ENCODE measurements at regions not wholly inside any gene's neighbourhood (a gene's known extent, or its start where the extent isn't known, plus 50 kb on each side); places are given as distances from the start of the nearest gene placed in this dataset.
"Not testable (repeated sequence)": the region's sequence is repeated elsewhere in the genome, so short reads cannot be mapped to it uniquely, and the experiment has no call there.

GRCh38 chr20:48492015-48492714, 335.6 kb downstream of the PREX1 start:
- intact Hi-C loops (cut with micrococcal nuclease), result no loop called here

DNA sequence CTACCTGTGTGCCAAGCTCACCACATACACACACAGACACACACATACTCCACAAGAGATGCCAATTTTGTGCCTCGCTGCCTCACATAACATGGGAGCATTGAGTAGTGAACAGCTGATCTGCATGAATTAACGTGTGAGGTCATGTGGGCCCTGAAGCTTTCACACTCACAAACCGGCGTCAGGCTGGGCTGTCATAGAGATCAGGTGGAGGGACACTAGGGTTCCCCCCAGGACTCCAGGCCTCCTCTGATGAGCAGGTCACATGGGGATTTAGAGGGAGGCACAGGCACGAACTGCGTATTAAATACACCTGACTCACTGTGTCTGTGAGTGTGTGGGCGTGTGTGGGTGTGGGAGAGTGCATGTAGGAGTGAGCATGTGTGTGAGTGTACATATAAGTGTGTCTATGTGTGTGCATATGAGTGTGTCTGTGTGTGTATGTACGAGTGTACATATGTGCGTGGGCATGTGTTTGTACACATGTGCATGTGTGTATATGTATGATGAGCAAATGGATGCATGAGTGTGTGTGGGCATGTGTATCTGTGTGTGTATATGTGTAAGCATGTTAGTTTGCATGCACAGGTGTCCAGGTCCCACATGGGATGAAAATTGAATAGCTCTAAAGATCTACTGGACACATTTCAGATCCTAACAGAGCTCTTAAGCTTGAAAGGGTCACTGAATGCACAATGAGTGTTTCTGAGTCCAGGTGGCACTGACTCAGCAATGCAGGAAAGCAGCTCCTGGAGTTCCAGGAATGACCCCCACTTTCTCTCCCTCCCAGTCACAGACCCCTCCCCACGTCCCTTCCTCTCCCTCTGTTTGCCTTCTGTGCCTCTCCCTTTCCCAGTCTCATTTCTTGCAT, 336.6 kb downstream of the PREX1 start:
- intact Hi-C loops (cut with micrococcal nuclease), result no loop called here

- intact Hi-C loops (cut with micrococcal nuclease), result not testable (repeated sequence)
Measured at GRCh38 chr20:48490341-48490740, 337.5 kb downstream of the PREX1 start.

GRCh38 chr20:48489656-48490055, 338.1 kb downstream of the PREX1 start:
- intact Hi-C loops (cut with micrococcal nuclease), result no loop called here

DNA sequence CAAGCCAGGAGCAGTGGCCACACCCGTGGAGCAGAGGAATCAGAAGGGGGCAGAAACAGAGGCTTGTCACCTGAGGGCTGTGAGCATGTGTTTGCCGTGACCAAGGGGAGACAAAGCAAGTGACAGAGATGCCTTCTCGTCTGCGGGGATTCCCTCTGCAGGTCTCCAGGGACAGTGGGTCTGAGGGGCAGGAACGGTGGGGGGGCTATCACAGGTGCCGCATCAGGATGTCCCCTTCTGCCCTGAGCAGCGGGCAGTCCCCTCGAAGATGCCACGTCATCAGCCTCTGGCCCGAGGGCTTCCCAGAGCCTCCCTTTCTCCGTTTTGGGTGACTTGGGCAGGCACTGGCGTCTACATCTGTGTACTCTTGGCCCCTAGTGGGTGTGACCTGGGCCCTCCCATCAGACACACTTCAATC, 338.7 kb downstream of the PREX1 start:
- intact Hi-C loops (cut with micrococcal nuclease), result no loop called here

- intact Hi-C loops (cut with micrococcal nuclease), result not testable (repeated sequence)
Measured at GRCh38 chr20:48488334-48489034, 339.3 kb downstream of the PREX1 start.

GRCh38 chr20:48486065-48486464, 341.7 kb downstream of the PREX1 start:
- intact Hi-C loops (cut with micrococcal nuclease), result no loop called here

- intact Hi-C loops (cut with micrococcal nuclease), result not testable (repeated sequence)
Measured at GRCh38 chr20:48485153-48485552, 342.6 kb downstream of the PREX1 start.

DNA sequence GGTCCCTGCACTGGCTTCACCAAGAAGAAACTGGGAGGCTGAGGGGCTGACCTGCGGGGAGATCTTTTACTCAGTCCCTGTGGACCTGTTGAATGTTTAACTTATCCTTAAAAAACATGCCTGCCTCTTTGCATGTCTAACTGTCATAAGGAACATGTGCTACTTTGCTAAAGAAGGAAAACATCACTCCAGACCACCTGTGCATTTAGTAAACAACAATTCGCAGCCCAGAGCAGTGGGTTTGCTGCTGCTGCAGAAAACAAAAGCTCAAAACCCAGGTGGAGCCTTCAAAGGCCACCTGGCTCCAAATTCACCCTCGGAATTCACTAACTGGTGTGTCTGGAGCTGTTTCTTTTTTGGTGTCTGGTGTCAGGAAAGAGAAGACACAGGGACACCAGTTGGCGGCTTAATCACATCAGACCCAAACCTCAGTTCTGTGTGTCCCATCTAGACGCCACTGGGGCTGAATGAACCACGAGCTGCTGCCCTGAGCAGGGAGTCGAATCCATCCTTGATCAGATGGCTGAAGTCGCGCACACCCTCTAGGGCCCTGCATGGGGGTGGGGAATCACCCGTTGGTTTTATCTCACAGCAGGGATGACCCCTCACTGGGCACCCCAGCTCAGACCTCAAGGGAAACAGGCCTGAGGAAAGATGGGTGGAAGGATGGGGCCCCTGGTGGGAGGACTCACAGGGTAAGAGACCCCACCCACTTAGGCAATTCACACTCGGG, 344.3 kb downstream of the PREX1 start:
- intact Hi-C loops (cut with micrococcal nuclease), result no loop called here

- intact Hi-C loops (cut with micrococcal nuclease), result no loop called here
Measured at GRCh38 chr20:48482790-48483189, 345.0 kb downstream of the PREX1 start.

- intact Hi-C loops (cut with micrococcal nuclease), result no loop called here
Measured at GRCh38 chr20:48480216-48480772, 347.5 kb downstream of the PREX1 start.

DNA sequence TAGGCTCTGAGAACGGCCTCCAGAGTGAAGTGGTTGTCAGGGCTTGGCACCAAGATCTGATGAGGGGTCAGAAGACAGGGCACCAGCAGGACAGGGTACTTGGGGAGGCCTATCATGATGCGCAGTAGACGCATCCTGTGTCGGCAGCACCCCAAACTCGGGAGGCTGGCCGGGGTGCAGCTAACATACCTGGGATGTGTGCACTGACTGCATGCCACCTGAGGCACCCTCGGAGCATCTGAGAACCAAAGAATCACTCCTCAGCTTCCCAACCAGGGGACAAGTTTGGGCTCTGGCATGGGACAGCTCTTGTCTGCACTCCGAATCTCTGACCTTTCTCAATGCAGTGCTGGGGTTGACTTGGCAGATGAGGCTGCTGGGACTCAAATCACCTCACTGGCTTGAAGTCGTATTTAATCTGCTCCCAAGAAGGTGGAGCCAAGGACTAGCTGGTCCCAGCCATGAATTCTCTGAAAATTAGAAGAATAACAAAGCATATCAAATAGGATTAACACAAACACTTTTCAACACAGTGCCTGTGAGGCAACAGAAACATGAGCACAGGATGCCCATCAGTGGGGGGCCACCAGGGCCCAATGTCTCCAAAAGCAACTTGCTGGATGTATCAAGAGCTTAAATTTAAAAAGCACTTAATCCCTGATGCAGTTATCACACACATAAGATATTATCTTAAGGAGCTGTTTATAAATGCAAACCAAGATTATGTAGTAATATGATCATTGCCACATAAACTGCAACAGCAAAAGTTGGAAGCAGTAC, 348.8 kb downstream of the PREX1 start:
- intact Hi-C loops (cut with micrococcal nuclease), result no loop called here

GRCh38 chr20:48478370-48478769, 349.4 kb downstream of the PREX1 start:
- intact Hi-C loops (cut with micrococcal nuclease), result no loop called here

- intact Hi-C loops (cut with micrococcal nuclease), result no loop called here
Measured at GRCh38 chr20:48476854-48477253, 350.9 kb downstream of the PREX1 start.

DNA sequence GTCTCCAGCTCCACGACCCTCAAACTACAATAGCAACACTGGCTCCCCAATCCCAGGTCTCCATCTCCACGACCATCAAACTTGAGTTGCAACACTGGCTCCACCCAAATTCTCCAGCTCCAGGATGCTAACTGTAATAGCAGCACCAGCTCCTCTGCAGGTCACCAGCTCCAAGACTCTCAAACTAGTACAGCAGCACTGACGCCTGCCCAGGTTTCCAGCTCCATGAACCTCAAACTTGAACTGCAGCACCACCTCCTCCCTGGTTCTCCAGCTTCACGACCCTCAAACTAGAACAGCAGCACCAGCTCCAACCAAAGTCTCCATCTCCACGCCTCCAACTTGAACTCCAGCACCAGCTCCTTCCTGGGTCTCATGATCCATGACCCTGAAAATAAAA, 353.8 kb downstream of the PREX1 start:
- intact Hi-C loops (cut with micrococcal nuclease), result no loop called here

- intact Hi-C loops (cut with micrococcal nuclease), result no loop called here
Measured at GRCh38 chr20:48471759-48472408, 355.9 kb downstream of the PREX1 start.

DNA sequence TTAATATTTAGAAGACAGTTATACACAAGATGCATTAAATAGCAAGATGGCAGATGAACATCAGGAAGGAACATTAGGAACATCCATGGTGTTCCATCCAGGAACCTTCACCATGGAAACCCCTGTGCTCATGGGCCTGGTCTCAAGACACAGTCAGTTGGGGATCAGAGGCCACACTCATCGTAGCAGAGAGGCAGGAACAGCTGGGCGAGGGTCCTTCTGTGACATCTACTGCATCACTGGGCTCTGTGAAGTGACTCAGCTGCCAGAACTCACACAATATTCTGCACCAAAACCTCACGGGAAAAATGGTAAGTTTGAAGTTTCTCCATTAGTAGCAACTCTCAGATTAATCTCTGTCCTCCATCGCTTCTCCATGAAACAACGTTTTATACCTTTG, 356.6 kb downstream of the PREX1 start:
- intact Hi-C loops (cut with micrococcal nuclease), result no loop called here

- intact Hi-C loops (cut with micrococcal nuclease), result no loop called here
Measured at GRCh38 chr20:48470141-48470540, 357.7 kb downstream of the PREX1 start.

- intact Hi-C loops (cut with micrococcal nuclease), result no loop called here
Measured at GRCh38 chr20:48469026-48469425, 358.8 kb downstream of the PREX1 start.

GRCh38 chr20:48468571-48468970, 359.2 kb downstream of the PREX1 start:
- intact Hi-C loops (cut with micrococcal nuclease), result no loop called here

Data from T-helper 1 cell treated with Interleukin-12 subunit alpha and Interleukin-12 subunit beta and Interleukin-4 antibody, amounts not matched to agents 30 ng/mL and 1 ng/mL, for 36 hours (primary cell).